ENCODE measurements at regions not wholly inside any gene's neighbourhood (a gene's known extent, or its start where the extent isn't known, plus 50 kb on each side); places are given as distances from the start of the nearest gene placed in this dataset.

DNA sequence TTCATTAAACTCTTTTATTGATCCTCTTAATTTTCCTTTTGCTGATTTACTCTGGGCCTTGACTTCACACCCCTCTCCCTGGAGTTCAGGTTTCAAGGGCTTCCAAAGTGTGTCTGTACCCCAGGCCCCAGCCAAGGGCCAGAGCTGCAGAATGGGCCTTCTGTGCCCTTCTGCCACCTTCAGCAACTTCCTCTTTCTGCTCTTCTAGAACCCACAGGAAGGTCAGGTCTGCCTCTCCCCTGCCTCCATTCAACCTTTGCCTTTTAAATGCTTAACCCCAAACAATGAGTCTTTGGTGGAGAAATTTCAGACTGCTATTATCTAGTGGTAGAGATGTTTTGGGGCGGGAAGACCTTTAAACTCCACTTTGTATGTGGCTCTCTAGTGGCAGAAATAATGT lies 63.1 kb downstream of the TSN start:
- Mint-ChIP-seq H3K9me3 (ENCODE audit: unreplicated experiment) (no peaks in the 10 kb centered on the region), H3K36me3 (ENCODE audit: insufficient read depth, unreplicated experiment) (no peaks in the 10 kb centered on the region), H3K27me3 (ENCODE audit: insufficient read depth, unreplicated experiment) (no peaks in the 10 kb centered on the region), H3K4me1 (ENCODE audit: insufficient read depth, unreplicated experiment) (no peaks in the 10 kb centered on the region), H3K27ac (ENCODE audit: low read depth, unreplicated experiment) (no peak overlapping the region), H3K4me3 (ENCODE audit: unreplicated experiment) (no peak overlapping the region)
- BruUV-seq (replicated peaks): no TSS peak
- ChIA-PET POLR2A (no interaction called here), CTCF (no interaction called here)
- DNase-seq (ENCODE audit: unreplicated experiment): no peak
- TF ChIP-seq, protein P1, sequence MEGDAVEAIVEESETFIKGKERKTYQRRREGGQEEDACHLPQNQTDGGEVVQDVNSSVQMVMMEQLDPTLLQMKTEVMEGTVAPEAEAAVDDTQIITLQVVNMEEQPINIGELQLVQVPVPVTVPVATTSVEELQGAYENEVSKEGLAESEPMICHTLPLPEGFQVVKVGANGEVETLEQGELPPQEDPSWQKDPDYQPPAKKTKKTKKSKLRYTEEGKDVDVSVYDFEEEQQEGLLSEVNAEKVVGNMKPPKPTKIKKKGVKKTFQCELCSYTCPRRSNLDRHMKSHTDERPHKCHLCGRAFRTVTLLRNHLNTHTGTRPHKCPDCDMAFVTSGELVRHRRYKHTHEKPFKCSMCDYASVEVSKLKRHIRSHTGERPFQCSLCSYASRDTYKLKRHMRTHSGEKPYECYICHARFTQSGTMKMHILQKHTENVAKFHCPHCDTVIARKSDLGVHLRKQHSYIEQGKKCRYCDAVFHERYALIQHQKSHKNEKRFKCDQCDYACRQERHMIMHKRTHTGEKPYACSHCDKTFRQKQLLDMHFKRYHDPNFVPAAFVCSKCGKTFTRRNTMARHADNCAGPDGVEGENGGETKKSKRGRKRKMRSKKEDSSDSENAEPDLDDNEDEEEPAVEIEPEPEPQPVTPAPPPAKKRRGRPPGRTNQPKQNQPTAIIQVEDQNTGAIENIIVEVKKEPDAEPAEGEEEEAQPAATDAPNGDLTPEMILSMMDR (IDR thresholded peaks at IDR 0.05; ENCODE audit: unreplicated experiment): no peak
- intact Hi-C loops (cut with micrococcal nuclease): no loop called here

DNA sequence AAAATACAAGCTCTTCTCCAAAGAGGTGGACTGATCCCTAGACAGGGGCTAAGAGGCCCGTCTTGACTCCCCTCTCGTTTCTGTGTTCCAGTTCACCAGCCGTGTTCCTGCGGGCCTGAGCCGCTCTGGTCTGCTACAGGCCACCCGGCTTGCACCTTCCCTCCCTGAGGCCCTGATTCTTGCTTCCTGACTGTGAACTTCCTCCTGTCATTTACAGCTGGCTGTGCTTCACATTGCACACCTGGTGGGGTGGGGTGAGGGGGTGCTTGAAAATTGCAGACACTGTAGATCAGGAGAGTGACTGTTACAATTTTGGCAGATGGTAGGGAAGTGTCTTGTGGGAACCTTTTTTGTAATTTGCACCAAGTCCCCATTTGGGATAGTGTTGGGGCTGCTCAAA lies 64.4 kb downstream of the TSN start:
- Mint-ChIP-seq H3K27me3 (ENCODE audit: insufficient read depth, unreplicated experiment) (no peaks in the 10 kb centered on the region), H3K9me3 (ENCODE audit: unreplicated experiment) (no peaks in the 10 kb centered on the region), H3K4me1 (ENCODE audit: insufficient read depth, unreplicated experiment) (no peaks in the 10 kb centered on the region), H3K36me3 (ENCODE audit: insufficient read depth, unreplicated experiment) (no peaks in the 10 kb centered on the region), H3K4me3 (ENCODE audit: unreplicated experiment) (no peak overlapping the region), H3K27ac (ENCODE audit: low read depth, unreplicated experiment) (no peak overlapping the region)
- BruUV-seq (replicated peaks): no TSS peak
- DNase-seq (ENCODE audit: unreplicated experiment): no peak
- POLR2A ChIA-PET: no interaction called here
- intact Hi-C loops (cut with micrococcal nuclease): no loop called here
- CTCF ChIA-PET: interaction anchor here (0.7 to 1.2 kb wide), 2 partner anchors 10 to 11 kb away, joined by 3 to 4 read pairs; no protein-coding TSS in a partner anchor
- TF ChIP-seq, protein P1 (IDR thresholded peaks at IDR 0.05; ENCODE audit: unreplicated experiment): no peak

DNA sequence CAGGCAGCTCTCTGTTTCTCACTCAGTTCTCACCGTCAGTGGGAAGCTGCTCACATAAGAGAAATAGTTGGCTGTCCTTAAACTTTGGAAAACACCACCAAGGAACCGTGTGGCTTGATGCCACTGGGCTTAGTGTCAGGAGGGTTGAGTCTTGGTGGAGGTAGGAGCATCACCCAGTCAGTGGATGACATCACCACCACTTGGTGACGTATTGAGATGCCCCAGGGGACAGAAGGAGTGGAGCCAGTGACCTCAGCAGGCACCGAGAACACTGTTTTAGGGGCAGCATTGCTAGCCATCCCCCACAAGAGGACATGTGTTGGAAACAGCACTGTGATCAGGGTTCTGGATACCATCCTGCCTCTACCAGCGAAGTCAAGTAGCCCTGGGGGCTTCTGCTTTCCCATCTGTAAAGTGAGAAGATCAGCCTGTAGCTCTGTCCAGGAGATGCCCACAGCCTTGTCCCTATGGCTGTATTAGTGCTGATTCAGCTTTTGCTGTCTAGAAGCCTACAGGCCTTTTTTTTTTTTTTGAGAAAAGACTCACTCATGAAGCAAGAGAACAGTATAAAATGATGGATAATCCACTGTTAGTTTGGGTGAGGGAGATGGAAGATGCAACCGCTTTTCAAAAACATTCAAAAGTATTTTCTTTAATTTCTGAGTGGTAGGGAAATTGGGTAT lies 66.2 kb downstream of the TSN start:
- DNase-seq (ENCODE audit: unreplicated experiment): no peak
- ChIA-PET CTCF (interaction anchor here (1.2 kb wide), 1 partner anchor 10 kb away, joined by 8 read pairs; no protein-coding TSS in a partner anchor), POLR2A (interaction anchor here (0.7 kb wide), 1 partner anchor 12 kb away, joined by 3 read pairs; no protein-coding TSS in a partner anchor)
- Mint-ChIP-seq H3K4me1 (ENCODE audit: insufficient read depth, unreplicated experiment) (no peaks in the 10 kb centered on the region), H3K27me3 (ENCODE audit: insufficient read depth, unreplicated experiment) (no peaks in the 10 kb centered on the region), H3K27ac (ENCODE audit: low read depth, unreplicated experiment) (no peak overlapping the region), H3K4me3 (ENCODE audit: unreplicated experiment) (no peak overlapping the region), H3K36me3 (ENCODE audit: insufficient read depth, unreplicated experiment) (no peaks in the 10 kb centered on the region), H3K9me3 (ENCODE audit: unreplicated experiment) (no peaks in the 10 kb centered on the region)
- BruUV-seq (replicated peaks): no TSS peak
- TF ChIP-seq, protein P1 (IDR thresholded peaks at IDR 0.05; ENCODE audit: unreplicated experiment): no peak
- intact Hi-C loops (cut with micrococcal nuclease): no loop called here

DNA sequence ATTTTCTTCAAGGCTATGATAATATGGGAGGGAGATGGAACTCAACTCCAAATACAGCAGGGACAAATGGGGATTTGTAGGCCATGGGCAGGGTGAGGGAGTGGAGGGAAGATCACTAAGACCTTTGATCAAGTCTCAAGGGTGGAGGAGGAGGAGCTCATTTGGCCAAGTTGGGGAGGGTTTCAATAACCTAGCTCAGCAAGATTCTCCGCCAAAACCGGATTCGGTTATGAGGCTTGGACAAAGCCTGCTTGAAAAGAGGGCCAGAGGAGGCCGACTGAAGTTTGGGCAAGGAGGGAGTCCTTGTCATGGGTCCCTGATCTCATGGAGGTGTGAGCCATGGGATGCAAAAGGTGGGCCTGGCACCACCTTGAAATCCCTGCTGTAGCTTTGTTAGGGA lies 68.8 kb downstream of the TSN start:
- Mint-ChIP-seq H3K4me3 (ENCODE audit: unreplicated experiment) (no peak overlapping the region), H3K36me3 (ENCODE audit: insufficient read depth, unreplicated experiment) (no peaks in the 10 kb centered on the region), H3K27me3 (ENCODE audit: insufficient read depth, unreplicated experiment) (no peaks in the 10 kb centered on the region), H3K4me1 (ENCODE audit: insufficient read depth, unreplicated experiment) (peaks cover 12% of the 10 kb centered on the region), H3K27ac (ENCODE audit: low read depth, unreplicated experiment) (no peak overlapping the region), H3K9me3 (ENCODE audit: unreplicated experiment) (no peaks in the 10 kb centered on the region)
- TF ChIP-seq, protein P1 (IDR thresholded peaks at IDR 0.05; ENCODE audit: unreplicated experiment): no peak
- intact Hi-C loops (cut with micrococcal nuclease): no loop called here
- POLR2A ChIA-PET: interaction anchor here (0.9 kb wide), 1 partner anchor 10 kb away, joined by 3 read pairs; no protein-coding TSS in a partner anchor
- CTCF ChIA-PET: no interaction called here
- BruUV-seq (replicated peaks): no TSS peak
- no peak for DNase-seq (ENCODE audit: unreplicated experiment)
